H1 (cell line): ENCODE measurements at regions not wholly inside any gene's neighbourhood (a gene's known extent, or its start where the extent isn't known, plus 50 kb on each side); places are given as distances from the start of the nearest gene placed in this dataset.
A peak's percentile ranks its signal among the peaks of the same experiment; 100 is the strongest.
"Not testable (repeated sequence)": the region's sequence is repeated elsewhere in the genome, so short reads cannot be mapped to it uniquely, and the experiment has no call there.

Experiments used
- CTCF ChIA-PET: fragments of 300-600 bp; sonication (Branson Sonifier 250); formaldehyde crosslinking; loops from one replicate; lab custom pipeline; 2021; ENCODE audit not compliant: partially characterized antibody; lab: Charles Lee
- POLR2A ChIA-PET: fragments of 300-600 bp; sonication (Branson Sonifier 250); formaldehyde crosslinking; loops from one replicate; lab custom pipeline; 2021; ENCODE audit warnings: inconsistent platforms; ENCODE audit not compliant: partially characterized antibody; lab: Charles Lee
- DNase-seq, 2 experiments: peaks; one replicate each; pipeline versions ENCODE4 v3.0.0 to v3.0.0-alpha.2; 2010 to 2022; ENCODE audit warnings: low spot score in 2 of 2, low read depth in 1 of 2, mixed read lengths in 1 of 2
- FAIRE-seq: peaks from 2 replicates; lab custom pipeline; 2011; peaks lifted over from hg19 to GRCh38; lab: Jason Lieb, UNC
- H2AFZ ChIP-seq: 2 replicates; pipeline ENCODE4 v1.8.1; 2012; ENCODE audit warnings: low read length, inconsistent platforms
- H2AK5ac ChIP-seq: 2 replicates; pipeline ENCODE4 v1.6.1; 2013; ENCODE audit warnings: low read depth, low read length
- H2BK120ac ChIP-seq: replicated peaks from 2 replicates; pipeline ENCODE3; 2013; ENCODE audit warnings: low read depth, low read length, inconsistent platforms
- H2BK12ac ChIP-seq: 2 replicates; pipeline ENCODE4 v1.6.1; 2013; ENCODE audit warnings: low read depth, low read length
- H2BK15ac ChIP-seq: 2 replicates; pipeline ENCODE4 v1.6.1; 2013; ENCODE audit warnings: low read length
- H2BK20ac ChIP-seq: 2 replicates; pipeline ENCODE4 v1.6.1; 2013; ENCODE audit warnings: low read length
- H2BK5ac ChIP-seq: 2 replicates; pipeline ENCODE4 v1.6.1; 2013; ENCODE audit warnings: low read depth, low read length
- H3K14ac ChIP-seq: 2 replicates; pipeline ENCODE4 v1.6.1; 2013; ENCODE audit warnings: inconsistent platforms; ENCODE audit not compliant: insufficient read length
- H3K18ac ChIP-seq: 2 replicates; pipeline ENCODE4 v1.6.1; 2013; ENCODE audit warnings: low read length; ENCODE audit errors: extremely low read depth
- H3K23ac ChIP-seq: 2 replicates; pipeline ENCODE4 v1.6.1; 2013; ENCODE audit warnings: inconsistent platforms; ENCODE audit not compliant: insufficient read length
- H3K23me2 ChIP-seq: 2 replicates; pipeline ENCODE4 v1.6.1; 2013; ENCODE audit warnings: low read depth, low read length
- H3K27ac ChIP-seq: 2 replicates; pipeline ENCODE4 v1.6.1; 2011; ENCODE audit warnings: low read depth, low read length, inconsistent platforms
- H3K27me3 ChIP-seq, 4 experiments: replicated peaks in 1 of 4; 1 replicate in 1 of 4; 2 replicates in 3 of 4; pipeline versions ENCODE4 v1.6.1 to v1.8.1; 2011 to 2013; ENCODE audit warnings: low read length in 3 of 4, mild to moderate bottlenecking in 3 of 4, inconsistent platforms in 2 of 4, mixed read lengths in 2 of 4, moderate library complexity in 1 of 4; ENCODE audit not compliant: control insufficient read depth in 3 of 4, insufficient read depth in 3 of 4; ENCODE audit errors: extremely low read depth in 1 of 4
- H3K36me3 ChIP-seq, 4 experiments: 2 replicates each; pipeline versions ENCODE4 v1.6.1 to v1.8.1; 2011 to 2013; ENCODE audit warnings: mild to moderate bottlenecking in 4 of 4, low read length in 3 of 4, moderate library complexity in 2 of 4, control low read depth in 1 of 4, inconsistent platforms in 1 of 4; ENCODE audit not compliant: insufficient read depth in 4 of 4, control insufficient read depth in 2 of 4
- H3K4ac ChIP-seq: replicated peaks from 2 replicates; pipeline ENCODE3; 2013; ENCODE audit warnings: low read length, low read depth, mixed read lengths, inconsistent platforms; ENCODE audit not compliant: insufficient read length
- H3K4me1 ChIP-seq, 4 experiments: replicated peaks in 1 of 4; 1 replicate in 1 of 4; 2 replicates in 3 of 4; pipeline versions ENCODE4 v1.6.1 to v1.8.1; 2011 to 2013; ENCODE audit warnings: low read length in 3 of 4, inconsistent platforms in 2 of 4, mixed read lengths in 1 of 4; ENCODE audit not compliant: insufficient read depth in 4 of 4, control insufficient read depth in 3 of 4
- H3K4me2 ChIP-seq, 2 experiments: 2 replicates each; pipeline versions ENCODE4 v1.6.1 to v1.8.1; 2011 to 2013; ENCODE audit warnings: low read depth in 2 of 2, low read length in 2 of 2, control low read depth in 1 of 2, inconsistent platforms in 1 of 2, mild to moderate bottlenecking in 1 of 2; ENCODE audit not compliant: insufficient read depth in 1 of 2
- H3K4me3 ChIP-seq, 4 experiments: fragments of 200-600, 300-600 bp in 1 of 4; sonication (generic), shearing (Covaris generic), sonication (Bioruptor Twin) in 1 of 4; 2 replicates each; pipeline versions ENCODE4 v1.5.1 to v1.8.1; 2011 to 2016; ENCODE audit warnings: low read length in 4 of 4, low read depth in 3 of 4, control low read depth in 2 of 4, inconsistent platforms in 2 of 4, mild to moderate bottlenecking in 2 of 4, mixed read lengths in 1 of 4, moderate library complexity in 1 of 4; ENCODE audit not compliant: insufficient read depth in 2 of 4; ENCODE audit errors: extremely low read depth in 1 of 4
- H3K56ac ChIP-seq: replicated peaks from 2 replicates; pipeline ENCODE3; 2013; ENCODE audit warnings: low read depth, mild to moderate bottlenecking, mixed read lengths, low read length, inconsistent platforms; ENCODE audit not compliant: insufficient read length
- H3K79me1 ChIP-seq: 2 replicates; pipeline ENCODE4 v1.6.1; 2013; ENCODE audit warnings: low read depth, low read length, control low read depth
- H3K79me2 ChIP-seq, 2 experiments: 2 replicates each; pipeline versions ENCODE4 v1.6.1 to v1.8.1; 2012 to 2013; ENCODE audit warnings: low read length in 2 of 2, mild to moderate bottlenecking in 2 of 2, inconsistent platforms in 1 of 2; ENCODE audit not compliant: insufficient read depth in 2 of 2, control insufficient read depth in 1 of 2
- H3K9ac ChIP-seq, 4 experiments: replicated peaks in 1 of 4; 1 replicate in 1 of 4; 2 replicates in 3 of 4; pipeline versions ENCODE4 v1.6.1 to v1.8.1; 2011 to 2013; ENCODE audit warnings: low read depth in 3 of 4, low read length in 3 of 4, control low read depth in 2 of 4, mild to moderate bottlenecking in 2 of 4, moderate library complexity in 2 of 4, inconsistent platforms in 1 of 4; ENCODE audit errors: extremely low read depth in 1 of 4
- H3K9me3 ChIP-seq, 2 experiments: 2 replicates each; pipeline versions ENCODE4 v1.6.1 to v1.8.1; 2012 to 2013; ENCODE audit warnings: mild to moderate bottlenecking in 2 of 2, moderate library complexity in 2 of 2, control low read depth in 1 of 2, inconsistent platforms in 1 of 2, low read depth in 1 of 2, low read length in 1 of 2, mixed read lengths in 1 of 2; ENCODE audit not compliant: insufficient read depth in 2 of 2
- H4K20me1 ChIP-seq, 2 experiments: replicated peaks in 1 of 2; 2 replicates each; pipeline versions ENCODE3 to v1.8.1; 2011 to 2013; ENCODE audit warnings: inconsistent platforms in 2 of 2, low read length in 2 of 2, mild to moderate bottlenecking in 1 of 2; ENCODE audit not compliant: insufficient read depth in 2 of 2, control insufficient read depth in 1 of 2
- H4K5ac ChIP-seq: 2 replicates; pipeline ENCODE4 v1.6.1; 2013; ENCODE audit warnings: low read length, low read depth, mixed read lengths, inconsistent platforms; ENCODE audit not compliant: insufficient read length
- H4K8ac ChIP-seq: 2 replicates; pipeline ENCODE4 v1.8.0; 2013; ENCODE audit warnings: mild to moderate bottlenecking, moderate library complexity, low read length, inconsistent platforms; ENCODE audit not compliant: insufficient read depth; ENCODE audit errors: extremely low read depth
- H4K91ac ChIP-seq: replicated peaks from 2 replicates; pipeline ENCODE3; 2013; ENCODE audit warnings: low read length, mixed read lengths, inconsistent platforms; ENCODE audit not compliant: insufficient read length
- CTCF ChIP-seq, 3 experiments: IDR thresholded peaks; 1 replicate in 2 of 3; 2 replicates in 1 of 3; pipeline versions ENCODE4 v1.5.1 to v1.6.1; 2011; ENCODE audit warnings: low read length in 3 of 3, mild to moderate bottlenecking in 3 of 3, inconsistent platforms in 2 of 3, low read depth in 1 of 3, moderate library complexity in 1 of 3; ENCODE audit not compliant: insufficient read depth in 1 of 3; ENCODE audit errors: control extremely low read depth in 1 of 3
- WGBS, 2 experiments: shearing (Covaris generic) in 1 of 2; methylation state at CpG; one replicate each; pipeline versions ENCODE4 v1.1.6 to v1.1.7; 2013 to 2015; ENCODE audit warnings: low lambda C conversion rate in 2 of 2, mixed read lengths in 2 of 2, inconsistent platforms in 1 of 2, low coverage in 1 of 2, missing lambda C conversion rate in 1 of 2; ENCODE audit not compliant: insufficient replicate concordance in 2 of 2, insufficient coverage in 1 of 2, insufficient read length in 1 of 2; ENCODE audit errors: extremely low coverage in 1 of 2, missing lambda C conversion rate in 1 of 2; 5-methylcytosine and 5-hydroxymethylcytosine counted together

GRCh38 chr1:121019715-121020349 lies 130.3 kb downstream of the PPIAL4A start:
- not testable (repeated sequence) for FAIRE-seq, DNase-seq
- peak overlapping the region in 2 of 4 experiments; percentile 23 to 37; a peak in 2 of 8 replicates for H3K4me3 ChIP-seq

More at GRCh38 chr1:121019715-121020349, 130.3 kb downstream of the PPIAL4A start:
- H3K79me2 ChIP-seq, H4K91ac ChIP-seq, H3K4me1 ChIP-seq, H3K9ac ChIP-seq, H4K5ac ChIP-seq, H3K56ac ChIP-seq, H2BK20ac ChIP-seq, H3K4me2 ChIP-seq, H3K27ac ChIP-seq, H2BK120ac ChIP-seq, CTCF ChIA-PET, H3K27me3 ChIP-seq, H3K23me2 ChIP-seq, H3K36me3 ChIP-seq, H3K79me1 ChIP-seq, H2AK5ac ChIP-seq, POLR2A ChIA-PET, H3K18ac ChIP-seq, H2BK5ac ChIP-seq, H2AFZ ChIP-seq, H3K9me3 ChIP-seq, H2BK15ac ChIP-seq, H3K23ac ChIP-seq, H2BK12ac ChIP-seq, H4K20me1 ChIP-seq, H3K14ac ChIP-seq, H4K8ac ChIP-seq, H3K4ac ChIP-seq: not testable (repeated sequence)
- WGBS, 2 experiments: 0% methylated on average over 5 of the region's 17 CpGs; no CpG with 5 or more reads in 1 of the 2 experiments
- peak in 1 of 3 experiments; percentile 10; a peak in 1 of 4 replicates for TF ChIP-seq CTCF (IDR thresholded peaks at IDR 0.05; ENCODE audit: control extremely low read depth in 1 of 3, insufficient read depth in 1 of 3, low read depth in 1 of 3, low read length in 3 of 3)
